NB4 (cell line): ENCODE measurements at regions not wholly inside any gene's neighbourhood (a gene's known extent, or its start where the extent isn't known, plus 50 kb on each side); places are given as distances from the start of the nearest gene placed in this dataset.
A peak's percentile ranks its signal among the peaks of the same experiment; 100 is the strongest.

ENCODE experiments used
- DNase-seq: peaks from one replicate; pipeline ENCODE4 v3.0.0; 2010; ENCODE audit warnings: low read depth
- H3K4me3 ChIP-seq: one replicate; pipeline ENCODE4 v1.5.1; 2011; ENCODE audit warnings: mild to moderate bottlenecking, low read depth, low read length, moderate library complexity
- MYC ChIP-seq: IDR thresholded peaks from 2 replicates; pipeline ENCODE4 v1.6.1; 2011; ENCODE audit warnings: low read depth, low read length
- POLR2A ChIP-seq: IDR thresholded peaks from 2 replicates; pipeline ENCODE4 v1.6.1; 2011; ENCODE audit warnings: mild to moderate bottlenecking; ENCODE audit not compliant: insufficient read length; ENCODE audit errors: extremely low read depth
- TF ChIP-seq, protein P1 (sequence below): IDR thresholded peaks from 2 replicates; pipeline ENCODE4 v1.6.1; 2011; ENCODE audit warnings: low read depth, low read length
- TF ChIP-seq, protein P2 (sequence below): IDR thresholded peaks from one replicate; pipeline ENCODE4 v1.5.1; 2012; ENCODE audit warnings: low read depth, low read length

DNA sequence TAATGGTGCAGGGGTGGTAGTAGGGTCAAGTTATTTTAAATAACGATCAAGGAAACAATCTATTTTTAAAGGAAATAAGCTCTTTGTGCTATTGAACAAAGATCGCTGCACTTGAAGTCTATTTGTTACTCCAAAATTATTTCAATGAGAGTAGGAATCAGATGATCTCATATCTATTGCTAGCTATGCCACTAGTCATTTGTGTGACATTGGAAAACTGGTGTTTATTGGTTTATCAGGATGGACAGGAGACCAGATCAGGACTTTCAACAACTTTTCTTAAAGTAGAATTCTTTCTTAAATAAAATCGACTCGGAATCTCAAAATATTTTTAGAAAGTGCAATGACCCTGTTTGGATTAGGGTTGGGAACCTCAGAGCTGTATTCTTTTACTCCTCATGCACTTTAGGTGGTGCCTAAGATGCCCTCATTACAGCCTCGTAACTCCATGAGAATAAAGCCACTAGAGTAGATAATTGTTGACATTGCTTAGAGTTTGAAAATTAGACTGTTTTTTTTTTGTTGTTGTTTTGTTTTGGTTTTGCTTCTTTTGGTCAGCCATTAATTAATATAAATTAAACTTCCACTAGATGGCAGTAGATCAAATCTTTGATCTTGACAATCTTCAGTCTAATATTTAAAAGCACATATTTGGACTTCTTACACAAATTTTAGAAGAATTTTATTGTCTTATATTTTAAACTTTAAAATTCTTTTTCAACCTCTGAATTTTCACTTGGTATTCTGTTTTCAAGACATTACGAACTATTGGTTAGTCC lies 352.4 kb downstream of the USP25 start:
- no peak for TF ChIP-seq MYC
- TF ChIP-seq, protein P1, sequence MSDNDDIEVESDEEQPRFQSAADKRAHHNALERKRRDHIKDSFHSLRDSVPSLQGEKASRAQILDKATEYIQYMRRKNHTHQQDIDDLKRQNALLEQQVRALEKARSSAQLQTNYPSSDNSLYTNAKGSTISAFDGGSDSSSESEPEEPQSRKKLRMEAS = no peak
- TF ChIP-seq, protein P2, sequence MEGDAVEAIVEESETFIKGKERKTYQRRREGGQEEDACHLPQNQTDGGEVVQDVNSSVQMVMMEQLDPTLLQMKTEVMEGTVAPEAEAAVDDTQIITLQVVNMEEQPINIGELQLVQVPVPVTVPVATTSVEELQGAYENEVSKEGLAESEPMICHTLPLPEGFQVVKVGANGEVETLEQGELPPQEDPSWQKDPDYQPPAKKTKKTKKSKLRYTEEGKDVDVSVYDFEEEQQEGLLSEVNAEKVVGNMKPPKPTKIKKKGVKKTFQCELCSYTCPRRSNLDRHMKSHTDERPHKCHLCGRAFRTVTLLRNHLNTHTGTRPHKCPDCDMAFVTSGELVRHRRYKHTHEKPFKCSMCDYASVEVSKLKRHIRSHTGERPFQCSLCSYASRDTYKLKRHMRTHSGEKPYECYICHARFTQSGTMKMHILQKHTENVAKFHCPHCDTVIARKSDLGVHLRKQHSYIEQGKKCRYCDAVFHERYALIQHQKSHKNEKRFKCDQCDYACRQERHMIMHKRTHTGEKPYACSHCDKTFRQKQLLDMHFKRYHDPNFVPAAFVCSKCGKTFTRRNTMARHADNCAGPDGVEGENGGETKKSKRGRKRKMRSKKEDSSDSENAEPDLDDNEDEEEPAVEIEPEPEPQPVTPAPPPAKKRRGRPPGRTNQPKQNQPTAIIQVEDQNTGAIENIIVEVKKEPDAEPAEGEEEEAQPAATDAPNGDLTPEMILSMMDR = no peak
- TF ChIP-seq POLR2A = no peak
- no peak overlapping the region for H3K4me3 ChIP-seq
- peak; percentile 10 for DNase-seq

DNA sequence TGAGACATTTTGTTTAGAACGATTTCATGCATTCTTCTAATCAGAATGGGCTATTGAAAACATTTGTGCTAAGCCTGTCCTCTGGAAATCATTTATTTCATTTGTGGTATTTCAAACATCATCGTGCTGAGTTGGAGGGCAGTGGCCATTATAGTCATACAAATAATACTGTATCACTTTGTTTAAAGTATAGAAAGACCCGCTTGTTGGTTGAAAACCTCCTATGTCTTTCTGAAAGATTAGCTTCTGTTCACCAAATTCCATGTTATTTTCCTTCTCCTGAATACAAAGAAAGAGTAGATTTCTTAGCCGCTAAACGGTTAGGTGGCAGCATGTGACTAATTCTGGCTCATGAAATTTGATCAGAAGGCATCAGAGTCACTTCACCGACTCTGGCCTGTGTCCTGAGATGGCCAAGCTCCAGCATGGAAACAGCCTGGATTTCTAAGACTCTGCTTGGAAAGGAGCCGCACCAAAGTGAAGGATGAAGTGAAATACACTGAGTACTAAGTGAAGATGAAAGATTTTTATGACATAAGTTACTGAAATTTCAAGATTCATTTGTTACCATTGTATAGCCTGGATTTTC lies 355.1 kb downstream of the USP25 start:
- no peak for DNase-seq
- H3K4me3 ChIP-seq = no peak overlapping the region
- TF ChIP-seq, protein P1 = no peak
- TF ChIP-seq, protein P2 = no peak
- TF ChIP-seq POLR2A (no peak), MYC (no peak)

DNA sequence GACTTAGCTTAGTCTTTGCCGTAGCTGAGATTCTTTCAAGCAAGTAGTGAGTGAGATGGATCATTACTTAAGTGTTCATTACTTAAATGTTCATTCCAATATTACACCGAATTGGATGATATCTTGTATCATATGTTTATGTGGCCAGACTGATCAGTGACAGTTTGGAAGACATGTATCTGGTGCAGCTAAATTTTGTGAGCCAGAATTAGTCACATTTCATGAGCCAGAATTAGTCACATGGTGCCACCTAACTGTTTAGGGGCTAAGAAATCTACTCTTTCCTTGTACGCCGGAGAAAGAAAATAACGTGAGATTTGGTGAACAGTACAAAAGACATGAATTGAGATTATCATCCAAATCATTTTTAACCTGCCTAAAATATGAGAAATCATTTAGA lies 355.6 kb downstream of the USP25 start:
- H3K4me3 ChIP-seq = no peak overlapping the region
- TF ChIP-seq, protein P1 = no peak
- TF ChIP-seq, protein P2 = no peak
- no peak for TF ChIP-seq MYC
- no peak for TF ChIP-seq POLR2A
- no peak for DNase-seq

DNA sequence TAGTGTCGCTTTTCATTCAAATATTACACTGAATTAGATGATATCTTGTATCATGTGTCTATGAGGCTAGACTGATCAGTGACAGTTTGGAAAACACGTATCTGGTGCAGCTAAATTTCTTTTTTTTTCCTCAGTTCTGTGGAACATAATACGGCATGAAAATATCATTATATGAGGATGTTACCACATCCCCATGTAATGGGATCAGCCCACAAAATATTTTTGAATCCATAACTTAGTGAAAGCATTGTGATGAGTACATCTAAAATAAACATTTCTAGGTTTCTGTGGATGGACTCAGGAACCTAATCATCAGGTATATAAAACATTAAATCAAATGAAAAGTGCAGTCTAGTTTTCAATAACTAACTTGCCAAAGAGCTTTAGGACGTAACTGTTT lies 356.3 kb downstream of the USP25 start:
- TF ChIP-seq, protein P2 = no peak
- TF ChIP-seq MYC = no peak
- TF ChIP-seq POLR2A = no peak
- TF ChIP-seq, protein P1 = no peak
- H3K4me3 ChIP-seq = no peak overlapping the region
- no peak for DNase-seq

DNA sequence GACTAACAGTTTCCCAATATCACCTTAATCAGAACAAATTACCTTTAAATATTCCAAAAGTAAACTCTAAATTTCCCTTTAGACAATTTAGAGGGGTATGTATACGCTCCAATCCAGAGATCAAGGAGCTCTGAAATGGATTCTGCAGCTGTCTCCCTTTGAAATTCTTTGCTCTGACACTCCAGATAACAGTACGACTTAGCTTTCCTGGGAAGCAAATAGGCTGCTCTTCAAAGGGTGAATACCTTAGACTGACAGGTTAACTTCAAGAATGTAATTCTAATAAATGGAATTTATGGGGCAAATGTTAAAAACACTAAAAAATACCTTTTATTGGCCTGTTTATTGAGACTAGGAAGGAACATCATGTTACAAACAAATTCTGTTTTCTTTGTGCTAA lies 357.2 kb downstream of the USP25 start:
- H3K4me3 ChIP-seq = no peak overlapping the region
- no peak for DNase-seq
- TF ChIP-seq, protein P1 = no peak
- TF ChIP-seq MYC = no peak
- no peak for TF ChIP-seq POLR2A
- TF ChIP-seq, protein P2 = no peak
